GM21576 (cell line): ENCODE measurements at regions not wholly inside any gene's neighbourhood (a gene's known extent, or its start where the extent isn't known, plus 50 kb on each side); places are given as distances from the start of the nearest gene placed in this dataset.
A peak's percentile ranks its signal among the peaks of the same experiment; 100 is the strongest.
"Not testable (repeated sequence)": the region's sequence is repeated elsewhere in the genome, so short reads cannot be mapped to it uniquely, and the experiment has no call there.

Source experiments
- ATAC-seq: cut with Tn5 transposase; IDR thresholded peaks from one replicate; pipeline ENCODE4 v1.9.1; 2021; ENCODE audit warnings: mild to moderate bottlenecking, moderate library complexity; ENCODE audit not compliant: unreplicated experiment

DNA sequence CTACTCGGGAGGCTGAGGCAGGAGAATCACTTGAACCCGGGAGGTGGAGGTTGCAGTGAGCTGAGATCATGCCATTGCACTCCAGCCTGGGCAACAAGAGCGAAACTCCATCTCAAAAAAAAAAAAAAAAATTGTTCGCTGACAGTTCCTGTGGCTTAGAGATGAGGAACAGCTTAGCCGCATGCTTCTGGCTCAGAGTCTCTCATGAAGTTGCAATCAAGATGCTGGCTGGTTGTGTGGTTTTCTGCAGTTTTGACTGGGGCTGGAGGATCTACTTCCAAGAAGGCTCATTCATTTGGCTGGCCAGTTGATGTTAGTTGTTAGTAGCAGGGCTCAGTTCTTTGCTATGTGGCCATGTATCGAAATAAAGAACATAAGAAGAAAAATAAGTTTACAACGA, 69.9 kb upstream of the TBC1D5 start:
- not testable (repeated sequence) for ATAC-seq

GRCh38 chr3:17811646-17812045, 69.2 kb upstream of the TBC1D5 start:
- ATAC-seq = no peak

DNA sequence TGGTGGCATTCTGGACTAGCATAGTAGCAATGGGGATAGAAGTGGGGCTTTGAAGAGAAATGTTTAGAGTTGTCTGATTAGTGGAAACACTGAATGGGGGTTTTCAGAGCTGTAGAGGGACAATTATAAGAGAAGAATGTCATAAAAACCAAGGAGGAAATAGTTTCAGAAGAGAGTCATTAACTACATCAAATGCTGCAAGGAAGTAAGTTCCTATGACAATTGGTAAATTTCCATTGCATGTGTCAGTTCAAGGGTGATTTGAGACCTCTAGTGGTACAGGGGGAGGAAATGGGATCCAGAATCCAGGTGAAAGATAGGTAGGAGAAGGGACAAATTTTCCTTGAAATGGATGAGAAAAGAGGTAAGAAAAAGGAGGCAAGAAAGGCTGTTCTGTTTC, 68.3 kb upstream of the TBC1D5 start:
- ATAC-seq = no peak

DNA sequence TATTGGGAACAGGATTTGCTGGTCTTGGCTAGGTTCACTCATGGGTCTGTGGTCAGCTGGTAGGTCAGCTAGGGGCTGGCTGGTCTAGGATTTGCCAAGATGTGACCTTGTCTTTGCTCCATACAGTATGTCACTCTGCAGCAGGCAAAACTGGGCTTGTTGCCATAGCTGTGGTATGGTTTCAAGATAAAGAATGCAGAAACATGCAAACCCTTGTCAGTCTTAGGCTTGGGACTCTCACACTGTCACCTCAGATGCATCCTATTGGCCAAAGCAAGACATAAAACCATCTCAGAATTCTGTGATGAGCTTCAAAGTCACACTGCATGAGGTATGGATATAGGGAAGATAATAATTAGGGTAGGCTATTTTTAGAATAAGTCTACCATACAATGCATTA, 66.6 kb upstream of the TBC1D5 start:
- no peak for ATAC-seq

GRCh38 chr3:17806876-17807275, 64.4 kb upstream of the TBC1D5 start:
- ATAC-seq = no peak

DNA sequence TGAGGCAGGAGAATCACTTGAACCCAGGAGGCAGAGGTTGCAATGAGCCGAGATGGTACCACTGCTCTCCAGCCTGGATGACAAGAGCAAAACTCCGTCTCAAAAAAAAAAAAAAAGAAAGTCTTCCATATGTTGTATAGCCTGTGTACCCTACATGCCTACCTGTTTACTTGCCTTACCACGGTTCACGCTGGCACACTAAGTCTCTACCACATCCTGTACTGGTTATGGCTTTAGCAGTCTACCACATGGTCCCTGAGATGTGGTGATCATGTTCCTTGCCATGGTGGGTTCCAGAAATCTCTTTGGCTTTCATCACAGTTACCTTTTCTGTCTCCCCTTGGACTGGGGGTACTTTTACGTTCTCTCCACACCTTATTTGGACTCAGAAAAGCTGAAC, 63.8 kb upstream of the TBC1D5 start:
- ATAC-seq = no peak

GRCh38 chr3:17805461-17805940, 63.1 kb upstream of the TBC1D5 start:
- ATAC-seq = no peak

GRCh38 chr3:17802950-17803349, 60.5 kb upstream of the TBC1D5 start:
- peak; percentile 55 for ATAC-seq

DNA sequence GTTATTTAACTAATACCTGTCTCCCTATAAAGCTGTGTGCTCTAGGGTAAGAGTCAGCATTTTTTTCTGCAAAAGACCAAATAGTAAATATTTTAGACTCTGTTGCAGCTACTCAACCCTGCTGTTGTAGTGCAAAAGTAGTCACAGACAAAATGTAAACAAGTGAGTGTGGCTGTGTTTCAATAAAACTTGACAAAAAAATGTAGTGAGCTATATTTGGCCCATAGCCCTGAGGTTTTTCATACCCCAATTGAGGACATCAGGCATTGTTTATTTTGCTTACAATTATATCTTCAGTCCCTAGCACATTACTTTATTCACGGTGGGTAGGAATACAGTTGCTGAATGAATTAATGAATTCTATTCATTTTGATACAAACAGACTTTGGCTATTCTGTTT, 58.7 kb upstream of the TBC1D5 start:
- no peak for ATAC-seq

DNA sequence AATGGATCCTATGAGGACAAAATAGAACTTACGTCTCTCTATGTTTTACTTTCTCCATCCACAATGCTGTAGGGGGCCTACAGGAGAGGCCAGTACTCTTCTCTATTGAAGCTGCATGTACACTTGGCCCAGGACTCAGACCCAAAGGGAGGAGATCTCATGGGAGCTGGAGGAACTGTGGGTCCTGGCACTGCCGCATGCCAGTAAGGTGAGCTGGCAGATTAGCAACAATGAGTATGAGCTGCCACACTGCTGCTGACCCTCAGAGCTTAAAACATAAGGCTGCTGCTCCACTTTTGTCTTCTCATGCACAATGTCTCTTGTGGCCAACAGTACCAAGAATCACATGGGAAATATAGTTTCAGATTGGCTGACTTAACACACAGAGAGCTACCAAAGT, 57.8 kb upstream of the TBC1D5 start:
- ATAC-seq = no peak

GRCh38 chr3:17799312-17799711, 56.9 kb upstream of the TBC1D5 start:
- ATAC-seq = no peak

- no peak for ATAC-seq
Measured at GRCh38 chr3:17798000-17798399, 55.6 kb upstream of the TBC1D5 start.

GRCh38 chr3:17795711-17796110, 53.3 kb upstream of the TBC1D5 start:
- ATAC-seq = no peak

GRCh38 chr3:17795280-17795679, 52.8 kb upstream of the TBC1D5 start:
- ATAC-seq = no peak

- no peak for ATAC-seq
Measured at GRCh38 chr3:17793542-17794195, 51.2 kb upstream of the TBC1D5 start.
